Mesenchymal stem cell (in vitro differentiated cells and primary cell): ENCODE measurements at regions not wholly inside any gene's neighbourhood (a gene's known extent, or its start where the extent isn't known, plus 50 kb on each side); places are given as distances from the start of the nearest gene placed in this dataset.

Experiments
- DNase-seq: peaks from one replicate; pipeline ENCODE4 v3.0.0-alpha.2; 2013
- H2AFZ ChIP-seq: one replicate; pipeline ENCODE4 v1.6.1; 2013; ENCODE audit warnings: low read depth, mild to moderate bottlenecking, control low read depth, inconsistent platforms, low read length, moderate library complexity
- H2AK5ac ChIP-seq: 2 replicates; pipeline ENCODE4 v1.6.1; 2013; ENCODE audit warnings: low read length, moderate library complexity, mild to moderate bottlenecking, inconsistent platforms; ENCODE audit not compliant: severe bottlenecking
- H2BK120ac ChIP-seq: one replicate; pipeline ENCODE4 v1.6.1; 2013; ENCODE audit warnings: low read depth, mild to moderate bottlenecking, inconsistent platforms, low read length, moderate library complexity
- H2BK12ac ChIP-seq, 2 experiments: one replicate each; pipeline ENCODE4 v1.6.1; 2013; ENCODE audit warnings: inconsistent platforms in 2 of 2, low read length in 2 of 2, mild to moderate bottlenecking in 2 of 2, moderate library complexity in 2 of 2, control low read depth in 1 of 2
- H2BK15ac ChIP-seq: one replicate; pipeline ENCODE4 v1.6.1; 2013; ENCODE audit warnings: mild to moderate bottlenecking, low read depth, inconsistent platforms; ENCODE audit not compliant: poor library complexity, severe bottlenecking
- H2BK5ac ChIP-seq: 2 replicates; pipeline ENCODE4 v1.6.1; 2013; ENCODE audit warnings: low read depth, mild to moderate bottlenecking, low read length, control low read depth, inconsistent platforms; ENCODE audit not compliant: poor library complexity, severe bottlenecking
- H3K14ac ChIP-seq, 2 experiments: one replicate each; pipeline ENCODE4 v1.6.1; 2013; ENCODE audit warnings: inconsistent platforms in 2 of 2, low read length in 2 of 2, control low read depth in 1 of 2, mild to moderate bottlenecking in 1 of 2, moderate library complexity in 1 of 2
- H3K18ac ChIP-seq, 2 experiments: one replicate each; pipeline ENCODE4 v1.6.1; 2013; ENCODE audit warnings: inconsistent platforms in 2 of 2, low read length in 2 of 2, control low read depth in 1 of 2, low read depth in 1 of 2, mild to moderate bottlenecking in 1 of 2
- H3K23ac ChIP-seq, 2 experiments: one replicate each; pipeline ENCODE4 v1.6.1; 2013; ENCODE audit warnings: inconsistent platforms in 2 of 2, low read length in 2 of 2, mild to moderate bottlenecking in 2 of 2, moderate library complexity in 2 of 2, control low read depth in 1 of 2
- H3K27ac ChIP-seq: 2 replicates; pipeline ENCODE4 v1.5.1; 2013; ENCODE audit warnings: mild to moderate bottlenecking, moderate library complexity, low read length, control low read depth, inconsistent platforms; ENCODE audit not compliant: poor library complexity, severe bottlenecking
- H3K27me3 ChIP-seq, 2 experiments: 2 replicates each; pipeline versions ENCODE4 v1.6.1 to v1.7.0; 2013; ENCODE audit warnings: low read length in 2 of 2, mild to moderate bottlenecking in 2 of 2, moderate library complexity in 2 of 2, control low read depth in 1 of 2, inconsistent platforms in 1 of 2; ENCODE audit not compliant: control insufficient read depth in 1 of 2, insufficient read depth in 1 of 2
- H3K36me3 ChIP-seq, 2 experiments: 2 replicates each; pipeline versions ENCODE4 v1.6.1 to v1.7.0; 2013; ENCODE audit warnings: low read length in 2 of 2, control low read depth in 1 of 2, inconsistent platforms in 1 of 2, low read depth in 1 of 2, mild to moderate bottlenecking in 1 of 2; ENCODE audit not compliant: insufficient read depth in 2 of 2, control insufficient read depth in 1 of 2
- H3K4ac ChIP-seq, 2 experiments: one replicate each; pipeline ENCODE4 v1.6.1; 2013; ENCODE audit warnings: inconsistent platforms in 2 of 2, low read length in 2 of 2, mild to moderate bottlenecking in 2 of 2, moderate library complexity in 2 of 2, control low read depth in 1 of 2, low read depth in 1 of 2
- H3K4me1 ChIP-seq: 2 replicates; pipeline ENCODE4 v1.6.1; 2013; ENCODE audit warnings: low read depth, low read length, control low read depth; ENCODE audit not compliant: control insufficient read depth, insufficient read depth
- H3K4me2 ChIP-seq: 2 replicates; pipeline ENCODE4 v1.6.1; 2013; ENCODE audit warnings: low read length, mild to moderate bottlenecking, inconsistent platforms; ENCODE audit not compliant: poor library complexity, severe bottlenecking
- H3K4me3 ChIP-seq, 2 experiments: 2 replicates each; pipeline versions ENCODE4 v1.5.1 to v1.7.0; 2013; ENCODE audit warnings: low read length in 2 of 2, mild to moderate bottlenecking in 2 of 2, control low read depth in 1 of 2, low read depth in 1 of 2; ENCODE audit not compliant: insufficient read depth in 1 of 2
- H3K79me1 ChIP-seq: replicated peaks from 2 replicates; pipeline ENCODE4 v1.6.1; 2013; ENCODE audit warnings: mild to moderate bottlenecking, control low read depth, low read length, inconsistent platforms; ENCODE audit not compliant: poor library complexity, severe bottlenecking
- H3K9ac ChIP-seq: 2 replicates; pipeline ENCODE4 v1.7.0; 2013; ENCODE audit warnings: mild to moderate bottlenecking, low read length, moderate library complexity
- H3K9me3 ChIP-seq: 2 replicates; pipeline ENCODE4 v1.7.0; 2013; ENCODE audit warnings: mild to moderate bottlenecking, low read length; ENCODE audit not compliant: control insufficient read depth
- H4K8ac ChIP-seq: one replicate; pipeline ENCODE4 v1.6.1; 2013; ENCODE audit warnings: inconsistent platforms, mild to moderate bottlenecking, low read length, moderate library complexity
- H4K91ac ChIP-seq: one replicate; pipeline ENCODE4 v1.6.1; 2013; ENCODE audit warnings: mild to moderate bottlenecking, low read length, inconsistent platforms
- WGBS: methylation state at CpG from one replicate; pipeline ENCODE4 v1.1.7; 2013; ENCODE audit warnings: mixed read lengths; 5-methylcytosine and 5-hydroxymethylcytosine counted together

DNA sequence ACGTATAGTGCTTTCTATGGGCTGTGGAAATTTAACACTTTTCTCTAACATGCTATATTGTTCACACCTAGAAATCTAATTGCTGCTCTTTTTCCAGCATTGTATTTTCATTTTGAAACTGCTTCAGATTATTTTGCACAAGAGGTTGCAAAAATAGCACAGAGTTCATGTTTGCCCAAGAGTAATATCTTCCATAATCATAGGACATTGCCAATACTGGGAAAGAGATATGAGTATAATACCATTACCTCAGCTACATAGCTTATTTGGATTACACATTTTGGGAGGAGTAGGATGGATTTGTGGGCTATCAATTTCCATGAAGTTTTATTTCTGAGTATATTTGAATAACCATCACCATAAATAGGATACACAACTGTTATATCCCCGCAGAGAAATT is 717.1 kb downstream of the CDH9 start:
- H3K4me1 ChIP-seq = no peaks in the 10 kb centered on the region
- H4K8ac ChIP-seq = no peak overlapping the region
- H2BK15ac ChIP-seq = no peak overlapping the region
- no peak overlapping the region for H3K23ac ChIP-seq
- H4K91ac ChIP-seq = no peak overlapping the region
- no peak overlapping the region for H2BK120ac ChIP-seq
- no peak overlapping the region for H2BK12ac ChIP-seq
- no peaks in the 10 kb centered on the region for H3K79me1 ChIP-seq
- WGBS = 92% methylated on average over 1 of the region's 2 CpGs
- H3K4me3 ChIP-seq = no peak overlapping the region
- no peak for DNase-seq
- H3K27me3 ChIP-seq = no peaks in the 10 kb centered on the region
- H3K9ac ChIP-seq = no peak overlapping the region
- no peak overlapping the region for H2AFZ ChIP-seq
- H3K18ac ChIP-seq = no peak overlapping the region
- H3K27ac ChIP-seq = no peak overlapping the region
- H3K4me2 ChIP-seq = no peak overlapping the region
- no peak overlapping the region for H2BK5ac ChIP-seq
- no peaks in the 10 kb centered on the region for H3K36me3 ChIP-seq
- no peak overlapping the region for H3K4ac ChIP-seq
- H3K9me3 ChIP-seq = no peaks in the 10 kb centered on the region
- H2AK5ac ChIP-seq = no peak overlapping the region
- no peak overlapping the region for H3K14ac ChIP-seq

DNA sequence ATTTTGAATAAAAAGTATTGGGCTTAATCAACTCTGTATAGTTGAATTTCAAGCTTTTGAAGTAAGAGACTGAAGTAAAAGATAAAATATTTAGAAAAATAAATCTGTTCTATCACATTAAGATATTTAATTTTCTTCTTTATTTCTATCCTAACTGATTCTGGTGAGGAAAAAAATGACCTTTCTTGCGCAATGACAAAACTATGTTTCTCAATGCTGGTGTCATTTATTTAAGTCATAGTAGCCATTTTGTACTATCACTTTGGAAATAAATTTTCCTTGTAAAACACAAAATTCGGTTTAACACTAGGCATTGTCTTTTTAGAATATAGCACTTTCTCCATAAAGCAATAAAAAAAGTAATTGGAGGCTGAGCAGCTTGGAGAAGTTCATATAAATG is 728.0 kb downstream of the CDH9 start:
- no peak overlapping the region for H3K4ac ChIP-seq
- H2BK12ac ChIP-seq = no peak overlapping the region
- no peak overlapping the region for H3K27ac ChIP-seq
- H2BK5ac ChIP-seq = no peak overlapping the region
- no peak overlapping the region for H4K91ac ChIP-seq
- H4K8ac ChIP-seq = no peak overlapping the region
- no peak overlapping the region for H3K14ac ChIP-seq
- H3K4me3 ChIP-seq = no peak overlapping the region
- H3K9me3 ChIP-seq = no peaks in the 10 kb centered on the region
- H2AFZ ChIP-seq = no peak overlapping the region
- H2BK15ac ChIP-seq = no peak overlapping the region
- H3K4me2 ChIP-seq = no peak overlapping the region
- H3K79me1 ChIP-seq = no peaks in the 10 kb centered on the region
- no CpG with 5 or more reads among the region's 2 CpGs for WGBS
- H2BK120ac ChIP-seq = no peak overlapping the region
- H3K27me3 ChIP-seq = no peaks in the 10 kb centered on the region
- no peak overlapping the region for H3K23ac ChIP-seq
- DNase-seq = no peak
- no peak overlapping the region for H3K9ac ChIP-seq
- H3K18ac ChIP-seq = no peak overlapping the region
- no peaks in the 10 kb centered on the region for H3K36me3 ChIP-seq
- H3K4me1 ChIP-seq = no peaks in the 10 kb centered on the region
- H2AK5ac ChIP-seq = no peak overlapping the region

DNA sequence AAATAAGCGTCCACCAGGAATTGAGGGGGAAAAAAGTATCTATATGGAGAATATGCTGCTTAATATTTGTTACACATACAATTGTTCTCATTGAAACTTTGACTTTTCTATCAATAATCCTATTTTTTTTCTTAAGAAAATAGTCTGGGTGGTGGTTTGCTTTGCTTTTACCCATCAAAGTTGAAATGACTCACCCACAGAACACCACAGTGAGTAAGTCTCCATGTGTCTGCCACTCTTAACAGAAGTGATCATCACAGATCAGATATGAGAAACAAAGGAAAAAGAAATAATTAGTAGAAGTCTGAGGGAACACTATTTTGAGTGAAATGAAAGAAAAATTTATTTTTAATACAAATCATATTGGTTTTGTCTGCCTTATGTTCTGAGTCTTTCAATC is 742.8 kb downstream of the CDH9 start:
- Histone ChIP-seq H3K4me3 (no peak overlapping the region), H4K8ac (no peak overlapping the region), H2BK12ac (no peak overlapping the region), H3K18ac (no peak overlapping the region), H2BK5ac (no peak overlapping the region), H3K14ac (no peak overlapping the region), H3K9me3 (no peaks in the 10 kb centered on the region), H3K9ac (no peak overlapping the region), H4K91ac (no peak overlapping the region), H3K4me2 (no peak overlapping the region), H3K27ac (no peak overlapping the region), H2BK15ac (no peak overlapping the region), H3K4ac (no peak overlapping the region), H2AFZ (no peak overlapping the region), H3K36me3 (no peaks in the 10 kb centered on the region), H2BK120ac (no peak overlapping the region), H3K79me1 (no peaks in the 10 kb centered on the region), H2AK5ac (no peak overlapping the region), H3K4me1 (no peaks in the 10 kb centered on the region), H3K27me3 (no peaks in the 10 kb centered on the region), H3K23ac (no peak overlapping the region)
- no peak for DNase-seq
- WGBS = no CpG with 5 or more reads among the region's 1 CpG

DNA sequence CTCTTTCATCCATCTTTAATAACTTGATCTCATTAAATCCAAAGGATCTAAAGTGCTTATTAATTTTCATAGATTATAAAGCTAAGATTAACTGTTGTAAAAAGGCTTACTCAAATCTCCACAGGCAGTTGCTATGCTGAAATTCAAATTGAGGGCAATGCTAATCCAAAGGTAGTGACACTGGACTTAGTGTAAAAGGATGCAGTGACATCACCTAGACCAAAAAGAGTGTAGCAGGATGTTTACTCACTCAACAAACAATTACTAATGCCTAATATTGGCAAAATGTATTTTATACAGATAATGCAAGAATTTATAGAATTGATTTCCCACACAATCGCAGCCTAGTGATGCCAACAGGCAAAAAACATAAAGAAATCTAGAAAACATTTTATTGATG is 756.2 kb downstream of the CDH9 start:
- H4K91ac ChIP-seq = no peak overlapping the region
- H4K8ac ChIP-seq = no peak overlapping the region
- H3K9me3 ChIP-seq = peaks cover 3% of the 10 kb centered on the region
- no peak overlapping the region for H2BK120ac ChIP-seq
- H3K79me1 ChIP-seq = no peaks in the 10 kb centered on the region
- no peaks in the 10 kb centered on the region for H3K27me3 ChIP-seq
- H3K27ac ChIP-seq = no peak overlapping the region
- H3K9ac ChIP-seq = no peak overlapping the region
- no peak overlapping the region for H3K4me2 ChIP-seq
- no peak overlapping the region for H3K4me3 ChIP-seq
- no peak overlapping the region for H3K4ac ChIP-seq
- H3K14ac ChIP-seq = no peak overlapping the region
- 100% methylated on average over 1 of the region's 1 CpG for WGBS
- H2BK12ac ChIP-seq = no peak overlapping the region
- DNase-seq = no peak
- H2AK5ac ChIP-seq = no peak overlapping the region
- H3K18ac ChIP-seq = no peak overlapping the region
- H2AFZ ChIP-seq = no peak overlapping the region
- no peak overlapping the region for H2BK15ac ChIP-seq
- no peaks in the 10 kb centered on the region for H3K4me1 ChIP-seq
- no peaks in the 10 kb centered on the region for H3K36me3 ChIP-seq
- no peak overlapping the region for H3K23ac ChIP-seq
- H2BK5ac ChIP-seq = no peak overlapping the region
